T-helper 2 cell treated with Interferon-gamma antibody and Interleukin-4, amounts not matched to agents 100 ng/mL and 5 ng/mL, for 36 hours (primary cell): ENCODE measurements at regions not wholly inside any gene's neighbourhood (a gene's known extent, or its start where the extent isn't known, plus 50 kb on each side); places are given as distances from the start of the nearest gene placed in this dataset.
"Not testable (repeated sequence)": the region's sequence is repeated elsewhere in the genome, so short reads cannot be mapped to it uniquely, and the experiment has no call there.

Experiments used
- intact Hi-C: fragments of 100-400 bp; cut with micrococcal nuclease; formaldehyde crosslinking; loops from one replicate; pipeline ENCODE4 v1.15.1; 2023

GRCh38 chr12:89192429-89192828 lies 159.9 kb downstream of the DUSP6 start:
- intact Hi-C loops, result no loop called here

- intact Hi-C loops, result not testable (repeated sequence)
Observed at GRCh38 chr12:89191597-89191996, 160.7 kb downstream of the DUSP6 start.

- intact Hi-C loops, result no loop called here
Observed at GRCh38 chr12:89189448-89189847, 162.9 kb downstream of the DUSP6 start.

- intact Hi-C loops, result no loop called here
Observed at GRCh38 chr12:89187507-89187906, 164.8 kb downstream of the DUSP6 start.

GRCh38 chr12:89185889-89186288 lies 166.4 kb downstream of the DUSP6 start:
- intact Hi-C loops, result no loop called here

GRCh38 chr12:89185181-89185580 lies 167.1 kb downstream of the DUSP6 start:
- intact Hi-C loops, result no loop called here

GRCh38 chr12:89183985-89184435 lies 168.3 kb downstream of the DUSP6 start:
- intact Hi-C loops, result loop anchor here (5.0 kb wide), 1 partner anchor 278 kb away; no protein-coding TSS in a partner anchor

GRCh38 chr12:89181271-89181920 lies 170.9 kb downstream of the DUSP6 start:
- intact Hi-C loops, result loop anchor here (1.0 to 5.0 kb wide), 5 partner anchors 19 to 281 kb away; no protein-coding TSS in a partner anchor

GRCh38 chr12:89180496-89180895 lies 171.8 kb downstream of the DUSP6 start:
- intact Hi-C loops, result loop anchor here (5.0 kb wide), 1 partner anchor 282 kb away; no protein-coding TSS in a partner anchor

- intact Hi-C loops, result loop anchor here (5.0 kb wide), 1 partner anchor 282 kb away; no protein-coding TSS in a partner anchor
Observed at GRCh38 chr12:89179983-89180382, 172.3 kb downstream of the DUSP6 start.

GRCh38 chr12:89179245-89179644 lies 173.1 kb downstream of the DUSP6 start:
- intact Hi-C loops, result no loop called here

- intact Hi-C loops, result no loop called here
Observed at GRCh38 chr12:89177802-89178395, 174.4 kb downstream of the DUSP6 start.

GRCh38 chr12:89176676-89177075 lies 175.6 kb downstream of the DUSP6 start:
- intact Hi-C loops, result no loop called here

- intact Hi-C loops, result no loop called here
Observed at GRCh38 chr12:89173678-89174077, 178.6 kb downstream of the DUSP6 start.

- intact Hi-C loops, result no loop called here
Observed at GRCh38 chr12:89173096-89173495, 179.2 kb downstream of the DUSP6 start.

- intact Hi-C loops, result no loop called here
Observed at GRCh38 chr12:89172224-89172623, 180.1 kb downstream of the DUSP6 start.

- intact Hi-C loops, result no loop called here
Observed at GRCh38 chr12:89169321-89169720, 183.0 kb downstream of the DUSP6 start.

GRCh38 chr12:89167986-89168385 lies 184.3 kb downstream of the DUSP6 start:
- intact Hi-C loops, result no loop called here

- intact Hi-C loops, result no loop called here
Observed at GRCh38 chr12:89166525-89166934, 185.8 kb downstream of the DUSP6 start.

- intact Hi-C loops, result no loop called here
Observed at GRCh38 chr12:89166121-89166520, 186.2 kb downstream of the DUSP6 start.

GRCh38 chr12:89165703-89166102 lies 186.6 kb downstream of the DUSP6 start:
- intact Hi-C loops, result no loop called here

GRCh38 chr12:89163918-89164317 lies 188.4 kb downstream of the DUSP6 start:
- intact Hi-C loops, result loop anchor here (2.0 to 5.0 kb wide), 3 partner anchors 61 to 363 kb away; partner anchors contain the start of gene POC1B
